Fibroblast of pulmonary artery (primary cell): ENCODE measurements at regions not wholly inside any gene's neighbourhood (a gene's known extent, or its start where the extent isn't known, plus 50 kb on each side); places are given as distances from the start of the nearest gene placed in this dataset.
"Not testable (repeated sequence)": the region's sequence is repeated elsewhere in the genome, so short reads cannot be mapped to it uniquely, and the experiment has no call there.

Source experiments
- DNase-seq: peaks from one replicate; pipeline ENCODE4 v3.0.0-alpha.2; 2010; ENCODE audit warnings: low read depth
- H3K4me3 ChIP-seq: replicated peaks from 2 replicates; pipeline ENCODE4 v1.5.1; 2011; ENCODE audit warnings: low read depth, mild to moderate bottlenecking, control low read depth, low read length, moderate library complexity
- TF ChIP-seq, protein P1 (sequence below): IDR thresholded peaks from 2 replicates; pipeline ENCODE4 v1.5.1; 2011; ENCODE audit warnings: mild to moderate bottlenecking, control low read depth, low read length, inconsistent platforms; ENCODE audit errors: missing control alignments

DNA sequence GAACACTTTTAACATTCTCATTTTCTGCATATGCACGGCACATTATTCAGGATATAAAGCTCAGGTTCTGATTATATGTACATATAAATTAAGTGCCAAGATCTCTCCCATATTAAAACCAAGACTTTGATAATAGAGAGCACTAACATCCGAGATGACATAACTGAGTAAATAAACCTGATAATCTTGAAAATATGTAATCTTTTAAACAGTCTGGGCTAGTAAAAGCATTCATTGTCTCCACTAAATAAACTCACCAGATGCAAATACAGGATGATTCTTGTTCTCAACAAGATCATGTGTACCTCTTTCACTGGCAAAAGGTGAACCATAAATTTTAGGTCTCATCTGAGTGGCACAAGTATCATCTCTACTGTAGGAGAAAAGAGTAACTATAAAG, 942.2 kb downstream of the TRAM1L1 start:
- no peak for DNase-seq
- TF ChIP-seq, protein P1, sequence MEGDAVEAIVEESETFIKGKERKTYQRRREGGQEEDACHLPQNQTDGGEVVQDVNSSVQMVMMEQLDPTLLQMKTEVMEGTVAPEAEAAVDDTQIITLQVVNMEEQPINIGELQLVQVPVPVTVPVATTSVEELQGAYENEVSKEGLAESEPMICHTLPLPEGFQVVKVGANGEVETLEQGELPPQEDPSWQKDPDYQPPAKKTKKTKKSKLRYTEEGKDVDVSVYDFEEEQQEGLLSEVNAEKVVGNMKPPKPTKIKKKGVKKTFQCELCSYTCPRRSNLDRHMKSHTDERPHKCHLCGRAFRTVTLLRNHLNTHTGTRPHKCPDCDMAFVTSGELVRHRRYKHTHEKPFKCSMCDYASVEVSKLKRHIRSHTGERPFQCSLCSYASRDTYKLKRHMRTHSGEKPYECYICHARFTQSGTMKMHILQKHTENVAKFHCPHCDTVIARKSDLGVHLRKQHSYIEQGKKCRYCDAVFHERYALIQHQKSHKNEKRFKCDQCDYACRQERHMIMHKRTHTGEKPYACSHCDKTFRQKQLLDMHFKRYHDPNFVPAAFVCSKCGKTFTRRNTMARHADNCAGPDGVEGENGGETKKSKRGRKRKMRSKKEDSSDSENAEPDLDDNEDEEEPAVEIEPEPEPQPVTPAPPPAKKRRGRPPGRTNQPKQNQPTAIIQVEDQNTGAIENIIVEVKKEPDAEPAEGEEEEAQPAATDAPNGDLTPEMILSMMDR = no peak
- no peak overlapping the region for H3K4me3 ChIP-seq

DNA sequence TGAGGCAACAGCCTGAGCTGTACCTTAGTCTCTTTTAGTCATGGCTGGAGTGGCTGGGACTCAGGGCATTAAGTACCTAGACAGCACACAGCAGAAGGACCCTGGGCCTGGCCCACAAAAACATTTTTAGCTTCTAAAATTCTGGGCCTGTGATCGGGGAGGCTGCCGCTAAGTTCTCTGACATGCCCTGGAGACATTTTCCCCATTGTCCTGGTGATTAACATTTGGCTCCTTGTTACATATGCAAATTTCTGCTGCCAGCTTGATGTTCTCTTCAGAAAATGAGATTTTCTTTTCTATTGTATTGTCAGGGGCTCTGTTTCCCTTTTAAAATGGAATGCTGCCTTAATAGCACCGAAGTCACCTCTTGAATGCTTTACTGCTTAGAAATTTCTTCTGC, 952.4 kb downstream of the TRAM1L1 start:
- DNase-seq = no peak
- TF ChIP-seq, protein P1 = no peak
- no peak overlapping the region for H3K4me3 ChIP-seq

DNA sequence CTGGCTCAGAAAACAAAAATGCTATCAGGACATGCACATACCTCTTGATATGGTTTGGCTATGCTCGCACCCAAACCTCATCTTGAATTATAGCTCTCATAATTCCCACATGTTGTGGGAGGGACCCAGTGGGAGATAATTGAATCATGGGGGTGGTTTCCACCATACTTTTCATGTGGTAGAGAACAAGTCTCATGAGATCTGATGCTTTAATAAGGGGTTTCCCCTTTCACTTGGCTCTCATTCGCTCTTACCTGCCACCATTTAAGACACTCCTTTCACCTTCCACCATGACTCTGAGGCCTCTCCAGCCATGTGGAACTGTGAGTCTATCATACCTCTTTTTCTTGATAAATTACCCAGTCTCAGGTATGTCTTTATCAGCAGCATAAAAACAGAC, 958.6 kb downstream of the TRAM1L1 start:
- DNase-seq = no peak
- H3K4me3 ChIP-seq = no peak overlapping the region
- TF ChIP-seq, protein P1 = no peak

DNA sequence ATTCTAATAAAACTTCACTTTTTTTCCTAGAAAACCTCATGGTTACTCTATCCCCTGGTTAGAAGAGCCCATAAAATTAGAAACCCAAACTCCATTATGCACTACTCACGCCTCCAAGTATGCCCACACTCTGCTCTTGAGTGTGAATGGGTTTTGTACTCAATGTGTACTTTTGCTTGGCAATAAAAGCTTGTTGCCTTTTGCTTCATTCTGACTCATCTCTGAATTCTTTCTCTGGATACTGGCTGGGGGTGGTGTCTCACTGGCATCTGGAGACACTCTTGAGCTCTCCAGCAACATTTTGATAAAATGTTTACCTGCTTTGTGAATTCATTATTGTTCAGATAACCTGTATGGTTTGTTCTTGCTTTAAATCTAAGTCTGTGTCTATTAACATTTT, 963.3 kb downstream of the TRAM1L1 start:
- TF ChIP-seq, protein P1 = no peak
- DNase-seq = no peak
- no peak overlapping the region for H3K4me3 ChIP-seq

DNA sequence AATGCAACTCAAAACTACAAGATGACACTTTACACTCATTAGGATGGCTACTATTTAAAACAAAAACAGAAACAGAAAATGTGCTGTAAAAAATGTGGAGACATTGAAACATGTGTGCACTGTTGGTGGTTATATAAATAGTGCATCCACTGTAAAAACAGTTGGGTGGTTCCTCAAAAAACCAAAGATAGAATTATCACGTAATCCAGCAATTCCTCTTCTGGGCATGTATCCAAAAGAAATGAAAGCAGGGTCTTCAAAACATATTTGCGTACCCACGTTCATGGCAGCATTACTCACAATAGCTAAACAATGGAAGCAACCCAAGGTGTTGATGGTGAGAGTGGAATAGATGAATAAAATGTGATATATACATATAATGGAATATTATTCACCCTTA, 967.2 kb downstream of the TRAM1L1 start:
- no peak overlapping the region for H3K4me3 ChIP-seq
- TF ChIP-seq, protein P1 = no peak
- no peak for DNase-seq

DNA sequence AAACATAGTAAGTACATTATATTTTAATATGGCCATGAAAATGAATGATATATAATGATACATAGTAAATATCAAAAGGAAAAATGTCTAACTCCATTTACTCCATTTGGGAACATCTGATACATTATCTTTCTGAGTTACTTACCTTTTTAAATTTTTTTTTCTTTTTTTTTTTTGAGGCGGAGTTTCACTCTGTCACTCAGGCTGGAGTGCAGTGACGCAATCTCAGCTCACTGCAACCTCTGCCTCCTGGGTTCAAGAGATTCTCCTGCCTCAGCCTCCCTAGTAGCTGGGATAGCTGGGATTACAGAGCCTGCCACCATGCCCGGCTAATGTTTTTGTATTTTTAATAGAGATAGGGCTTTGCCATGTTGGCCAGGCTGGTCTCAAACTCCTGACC, 972.5 kb downstream of the TRAM1L1 start:
- not testable (repeated sequence) for H3K4me3 ChIP-seq, DNase-seq

DNA sequence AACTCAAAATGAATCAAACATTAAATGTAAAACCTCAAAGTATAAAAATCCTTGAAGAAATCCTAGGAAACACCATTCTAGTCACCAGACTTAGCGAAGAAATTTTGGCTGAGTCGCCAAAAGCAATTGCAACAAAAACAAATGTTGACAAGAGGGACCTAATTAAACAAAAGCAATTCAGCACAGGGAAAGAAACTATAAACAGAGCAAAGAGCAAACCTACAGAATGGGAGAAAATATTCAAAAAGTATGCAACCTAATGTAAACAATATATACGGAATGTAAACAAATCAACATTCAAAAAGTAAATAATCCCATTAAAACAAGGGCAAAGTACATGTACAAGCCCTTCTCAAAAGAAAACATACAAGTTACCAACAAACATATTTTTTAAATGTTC, 974.7 kb downstream of the TRAM1L1 start:
- DNase-seq = no peak
- no peak overlapping the region for H3K4me3 ChIP-seq
- TF ChIP-seq, protein P1 = no peak

DNA sequence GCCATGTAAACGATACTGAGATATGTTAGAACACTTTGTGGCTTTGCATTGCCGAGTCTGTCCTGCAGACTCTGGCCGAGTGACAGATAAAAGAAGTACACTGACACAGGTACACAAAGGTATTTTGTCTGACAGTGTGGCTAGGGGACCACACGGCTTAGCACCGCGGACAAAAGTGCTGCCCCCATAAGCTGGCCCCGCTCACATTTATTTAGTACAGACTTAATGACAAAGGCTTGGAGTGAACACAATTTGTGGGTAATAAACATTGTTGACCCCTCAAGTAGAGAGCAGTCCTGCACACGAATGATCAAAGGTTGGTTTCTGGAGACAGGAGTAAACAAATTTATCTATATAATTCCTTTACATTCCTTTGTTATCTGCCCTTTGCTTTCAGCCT, 976.8 kb downstream of the TRAM1L1 start:
- TF ChIP-seq, protein P1 = no peak
- no peak for DNase-seq
- H3K4me3 ChIP-seq = no peak overlapping the region
